HCT116 (cell line): ENCODE measurements at regions not wholly inside any gene's neighbourhood (a gene's known extent, or its start where the extent isn't known, plus 50 kb on each side); places are given as distances from the start of the nearest gene placed in this dataset.

ENCODE experiments used
- ATAC-seq: fragments of 200-7000 bp; cut with Tn5 transposase; 2 replicates; pipeline ENCODE4 v1.9.1; 2020; ENCODE audit warnings: mild to moderate bottlenecking, moderate library complexity
- BruUV-seq: library from RNA; stranded (reverse); fragments of 400-500 nt; replicated peaks from 2 replicates; lab custom pipeline; 2021; lab: Mats Ljungman, UMichigan
- CTCF ChIA-PET: fragments of 300-600 bp; sonication (Branson Sonifier 250); formaldehyde crosslinking; loops from one replicate; lab custom pipeline; 2021; ENCODE audit warnings: antibody characterized with exemption; lab: Charles Lee
- POLR2A ChIA-PET: fragments of 300-600, 350-600 bp; sonication (Branson Sonifier 250); formaldehyde crosslinking; loops from one replicate; lab custom pipeline; 2021; ENCODE audit warnings: antibody characterized with exemption; lab: Charles Lee
- RAD21 ChIA-PET, 2 experiments: fragments of 300-600 bp; sonication (Branson Sonifier 250); formaldehyde crosslinking; loops; one replicate each; lab custom pipeline; 2023; ENCODE audit warnings: low total read pairs in 2 of 2; ENCODE audit not compliant: uncharacterized antibody in 2 of 2, unreplicated experiment in 2 of 2, low non-redundant PET in 1 of 2; lab: Charles Lee
- DNase-seq: peaks from one replicate; pipeline ENCODE4 v3.0.0-alpha.2; 2010; ENCODE audit warnings: low read depth, low spot score
- H2AFZ ChIP-seq: fragments of 200-600 bp; shearing (Covaris generic), sonication (generic); 2 replicates; pipeline ENCODE4 v1.6.1; 2017; ENCODE audit warnings: low read depth, mixed run types, mixed read lengths, antibody characterized with exemption, low read length; ENCODE audit not compliant: poor library complexity, severe bottlenecking
- H3K27ac ChIP-seq: 2 replicates; pipeline ENCODE4 v1.5.1; 2012; ENCODE audit warnings: low read depth, low read length
- H3K27me3 ChIP-seq: fragments of 200-600 bp; sonication (generic); 2 replicates; pipeline ENCODE4 v1.6.1; 2016; ENCODE audit warnings: mixed run types, low read length, mixed read lengths; ENCODE audit not compliant: insufficient read depth
- H3K36me3 ChIP-seq, 2 experiments: fragments of 200-500 bp in 1 of 2; fragments of 200-600 bp in 1 of 2; sonication (Bioruptor generic) in 1 of 2; sonication (generic) in 1 of 2; 2 replicates each; pipeline versions ENCODE4 v1.5.1 to v1.6.1; 2014 to 2016; ENCODE audit warnings: low read length in 2 of 2, inconsistent platforms in 1 of 2, mixed read lengths in 1 of 2, mixed run types in 1 of 2; ENCODE audit not compliant: insufficient read depth in 2 of 2, control insufficient read depth in 1 of 2
- H3K4me1 ChIP-seq, 2 experiments: fragments of 200-600 bp in 1 of 2; sonication (generic) in 1 of 2; 2 replicates each; pipeline versions ENCODE4 v1.5.1 to v1.6.1; 2012 to 2017; ENCODE audit warnings: low read length in 2 of 2, inconsistent platforms in 1 of 2, mild to moderate bottlenecking in 1 of 2, mixed read lengths in 1 of 2, mixed run types in 1 of 2, moderate library complexity in 1 of 2; ENCODE audit not compliant: insufficient read depth in 2 of 2, control insufficient read depth in 1 of 2
- H3K4me2 ChIP-seq: fragments of 200-600 bp; sonication (generic); 2 replicates; pipeline ENCODE4 v1.6.1; 2017; ENCODE audit warnings: mixed run types, low read length, mixed read lengths
- H3K4me3 ChIP-seq, 2 experiments: fragments of 200-600 bp in 1 of 2; sonication (generic) in 1 of 2; replicated peaks in 1 of 2; 2 replicates each; pipeline ENCODE4 v1.5.1; 2011 to 2016; ENCODE audit warnings: low read length in 2 of 2, control low read depth in 1 of 2, low read depth in 1 of 2, mild to moderate bottlenecking in 1 of 2, mixed read lengths in 1 of 2, mixed run types in 1 of 2
- H3K79me2 ChIP-seq: fragments of 200-600 bp; sonication (generic); 2 replicates; pipeline ENCODE4 v1.6.1; 2017; ENCODE audit warnings: mild to moderate bottlenecking, mixed run types, low read length, moderate library complexity, mixed read lengths; ENCODE audit not compliant: insufficient read depth
- H3K9ac ChIP-seq: fragments of 200-600 bp; sonication (generic); 2 replicates; pipeline ENCODE4 v1.6.1; 2016; ENCODE audit warnings: low read length, mixed read lengths
- H3K9me2 ChIP-seq: fragments of 200-600 bp; sonication (generic), shearing (Covaris generic); 2 replicates; pipeline ENCODE4 v1.6.1; 2017; ENCODE audit warnings: mixed run types, mild to moderate bottlenecking, moderate library complexity; ENCODE audit not compliant: insufficient read depth
- H3K9me3 ChIP-seq, 2 experiments: fragments of 200-500 bp in 1 of 2; fragments of 200-600 bp in 1 of 2; sonication (Bioruptor generic) in 1 of 2; sonication (generic) in 1 of 2; 2 replicates each; pipeline ENCODE4 v1.6.1; 2014 to 2017; ENCODE audit warnings: low read length in 2 of 2, mixed read lengths in 2 of 2, inconsistent platforms in 1 of 2, low read depth in 1 of 2, mild to moderate bottlenecking in 1 of 2, mixed run types in 1 of 2, moderate library complexity in 1 of 2; ENCODE audit not compliant: control insufficient read depth in 1 of 2, insufficient read depth in 1 of 2
- H4K20me1 ChIP-seq: fragments of 200-600 bp; sonication (generic), shearing (Covaris generic); 2 replicates; pipeline ENCODE4 v1.6.1; 2017; ENCODE audit warnings: mixed run types, mild to moderate bottlenecking, moderate library complexity; ENCODE audit not compliant: insufficient read depth
- ATF3 ChIP-seq: IDR thresholded peaks from 2 replicates; pipeline ENCODE4 v1.6.1; 2012
- CEBPB ChIP-seq: IDR thresholded peaks from 2 replicates; pipeline ENCODE4 v1.6.1; 2012; ENCODE audit warnings: low read depth
- MAX ChIP-seq: IDR thresholded peaks from 2 replicates; pipeline ENCODE4 v1.6.1; 2012
- POLR2A ChIP-seq: IDR thresholded peaks from 2 replicates; pipeline ENCODE4 v1.7.0; 2011; ENCODE audit warnings: borderline replicate concordance; ENCODE audit not compliant: insufficient read depth, insufficient read length; ENCODE audit errors: extremely low read depth
- POLR2AphosphoS5 ChIP-seq: IDR thresholded peaks from 2 replicates; pipeline ENCODE4 v1.6.1; 2011; ENCODE audit warnings: mild to moderate bottlenecking, low read depth, low read length, moderate library complexity
- REST ChIP-seq: IDR thresholded peaks from 2 replicates; pipeline ENCODE4 v1.6.1; 2012; ENCODE audit warnings: low read depth
- SRF ChIP-seq: IDR thresholded peaks from 2 replicates; pipeline ENCODE4 v1.6.1; 2012; ENCODE audit warnings: low read depth
- TCF7L2 ChIP-seq: IDR thresholded peaks from 2 replicates; pipeline ENCODE4 v1.7.0; 2011; ENCODE audit warnings: borderline replicate concordance, inconsistent platforms; ENCODE audit not compliant: insufficient read depth, insufficient read length; ENCODE audit errors: extremely low read depth
- ZFX ChIP-seq: fragments of 450-650 bp; IDR thresholded peaks from 2 replicates; pipeline ENCODE4 v1.6.1; 2017
- intact Hi-C: fragments of 100-400 bp; cut with micrococcal nuclease; formaldehyde crosslinking; loops from 2 replicates; pipeline ENCODE4 v1.10.0; 2022

GRCh38 chr2:48849770-48850169 is 94.2 kb upstream of the LHCGR start:
- CTCF ChIA-PET = no interaction called here
- Histone ChIP-seq H3K27ac (no peak overlapping the region), H3K4me1 (no peaks in the 10 kb centered on the region), H3K9me2 (no peaks in the 10 kb centered on the region), H3K4me2 (no peak overlapping the region), H3K9ac (no peak overlapping the region), H3K36me3 (no peaks in the 10 kb centered on the region), H3K79me2 (no peaks in the 10 kb centered on the region), H3K27me3 (0 out of 2 replicates have a peak, but pooled peaks cover 8% of the 10 kb centered on the region), H4K20me1 (no peaks in the 10 kb centered on the region), H3K9me3 (no peaks in the 10 kb centered on the region), H2AFZ (no peak overlapping the region), H3K4me3 (no peak overlapping the region)
- DNase-seq = no peak
- RAD21 ChIA-PET = no interaction called here
- TF ChIP-seq ATF3 (no peak), ZFX (no peak), POLR2AphosphoS5 (no peak), SRF (no peak), TCF7L2 (no peak), CEBPB (no peak), REST (no peak), POLR2A (no peak), MAX (no peak)
- intact Hi-C loops = no loop called here
- POLR2A ChIA-PET = no interaction called here
- no peak for ATAC-seq
- no TSS peak for BruUV-seq
